Esophagus (tissue), 2 donors: ENCODE measurements at regions not wholly inside any gene's neighbourhood (a gene's known extent, or its start where the extent isn't known, plus 50 kb on each side); places are given as distances from the start of the nearest gene placed in this dataset.

Experiments
- H3K27ac ChIP-seq, 2 donors: one replicate each; pipeline ENCODE4 v1.5.1; 2013; ENCODE audit warnings: low read depth in 2 of 2, mild to moderate bottlenecking in 2 of 2, inconsistent platforms in 1 of 2, low read length in 1 of 2, moderate library complexity in 1 of 2
- H3K27me3 ChIP-seq, 2 donors: one replicate each; pipeline ENCODE4 v1.6.1; 2013; ENCODE audit warnings: low read length in 2 of 2, control low read depth in 1 of 2, mild to moderate bottlenecking in 1 of 2; ENCODE audit not compliant: insufficient read depth in 2 of 2, control insufficient read depth in 1 of 2
- H3K36me3 ChIP-seq, 2 donors: one replicate each; pipeline ENCODE4 v1.6.1; 2013; ENCODE audit warnings: low read length in 1 of 2; ENCODE audit not compliant: control insufficient read depth in 2 of 2, insufficient read depth in 2 of 2
- H3K4me1 ChIP-seq, 2 donors: one replicate each; pipeline ENCODE4 v1.6.1; 2013; ENCODE audit warnings: low read length in 1 of 2; ENCODE audit not compliant: control insufficient read depth in 2 of 2, insufficient read depth in 2 of 2
- H3K4me3 ChIP-seq, 2 donors: one replicate each; pipeline ENCODE4 v1.5.1; 2013; ENCODE audit warnings: low read length in 2 of 2, mild to moderate bottlenecking in 2 of 2, low read depth in 1 of 2, moderate library complexity in 1 of 2
- H3K9me3 ChIP-seq, 2 donors: one replicate each; pipeline ENCODE4 v1.6.1; 2013; ENCODE audit warnings: mild to moderate bottlenecking in 2 of 2, low read depth in 1 of 2, low read length in 1 of 2, moderate library complexity in 1 of 2; ENCODE audit not compliant: control insufficient read depth in 2 of 2, insufficient read depth in 1 of 2
- WGBS, 2 donors: extraction: QIAGEN DNeasy Blood & Tissue Kit; methylation state at CpG; one replicate each; pipeline ENCODE4 v1.1.7; 2013; 5-methylcytosine and 5-hydroxymethylcytosine counted together
- donor health status: healthy with polysubstance abuse.
- donor health status: Bipolar disorder and iron deficiency.

GRCh38 chr1:238323490-238323889, 432.8 kb upstream of the ZP4 start:
- no peak overlapping the region for H3K27ac ChIP-seq
- no peaks in the 10 kb centered on the region for H3K27me3 ChIP-seq
- H3K4me1 ChIP-seq = no peaks in the 10 kb centered on the region
- no peak overlapping the region for H3K4me3 ChIP-seq
- no peaks in the 10 kb centered on the region for H3K9me3 ChIP-seq
- H3K36me3 ChIP-seq = no peaks in the 10 kb centered on the region
- 75 to 88% methylated on average over 3 of the region's 3 CpGs for WGBS, 2 donors

- H3K4me1 ChIP-seq = no peaks in the 10 kb centered on the region
- 51 to 58% methylated on average over 5 of the region's 5 CpGs for WGBS, 2 donors
These were observed 429.2 kb upstream of the ZP4 start for GRCh38 chr1:238319957-238320356.

GRCh38 chr1:238318294-238319110, 427.8 kb upstream of the ZP4 start:
- 72 to 77% methylated on average over 4 of the region's 4 CpGs for WGBS, 2 donors
- Histone ChIP-seq H3K27me3 (no peaks in the 10 kb centered on the region), H3K9me3 (no peaks in the 10 kb centered on the region), H3K4me1 (no peaks in the 10 kb centered on the region), H3K36me3 (no peaks in the 10 kb centered on the region), H3K27ac (no peak overlapping the region), H3K4me3 (no peak overlapping the region)

More at GRCh38 chr1:238319957-238320356, 429.2 kb upstream of the ZP4 start:
- Histone ChIP-seq H3K4me3 (no peak overlapping the region), H3K27ac (no peak overlapping the region), H3K27me3 (no peaks in the 10 kb centered on the region), H3K9me3 (no peaks in the 10 kb centered on the region), H3K36me3 (no peaks in the 10 kb centered on the region)

- H3K27me3 ChIP-seq = no peaks in the 10 kb centered on the region
- no peaks in the 10 kb centered on the region for H3K4me1 ChIP-seq
- H3K4me3 ChIP-seq = no peak overlapping the region
- no peaks in the 10 kb centered on the region for H3K9me3 ChIP-seq
- no peaks in the 10 kb centered on the region for H3K36me3 ChIP-seq
- WGBS, 2 donors = 76 to 87% methylated on average over 1 of the region's 1 CpG
- no peak overlapping the region for H3K27ac ChIP-seq
These were observed 422.2 kb upstream of the ZP4 start for GRCh38 chr1:238312969-238313368.

GRCh38 chr1:238306411-238306810, 415.7 kb upstream of the ZP4 start:
- H3K4me1 ChIP-seq = no peaks in the 10 kb centered on the region
- no peak overlapping the region for H3K27ac ChIP-seq
- no peak overlapping the region for H3K4me3 ChIP-seq
- 70 to 72% methylated on average over 1 of the region's 1 CpG for WGBS, 2 donors
- no peaks in the 10 kb centered on the region for H3K36me3 ChIP-seq
- no peaks in the 10 kb centered on the region for H3K9me3 ChIP-seq
- no peaks in the 10 kb centered on the region for H3K27me3 ChIP-seq

- Histone ChIP-seq H3K36me3 (no peaks in the 10 kb centered on the region), H3K27me3 (no peaks in the 10 kb centered on the region), H3K9me3 (no peaks in the 10 kb centered on the region), H3K27ac (no peak overlapping the region), H3K4me1 (no peaks in the 10 kb centered on the region), H3K4me3 (no peak overlapping the region)
These were observed 411.9 kb upstream of the ZP4 start for GRCh38 chr1:238302646-238303045.

- Histone ChIP-seq H3K9me3 (no peaks in the 10 kb centered on the region), H3K4me3 (no peak overlapping the region), H3K27me3 (no peaks in the 10 kb centered on the region), H3K27ac (no peak overlapping the region), H3K36me3 (no peaks in the 10 kb centered on the region), H3K4me1 (no peaks in the 10 kb centered on the region)
- WGBS, 2 donors = 82 to 92% methylated on average over 7 of the region's 7 CpGs
These were observed 405.6 kb upstream of the ZP4 start for GRCh38 chr1:238296371-238296770.

GRCh38 chr1:238293075-238293474, 402.4 kb upstream of the ZP4 start:
- no peaks in the 10 kb centered on the region for H3K4me1 ChIP-seq
- H3K4me3 ChIP-seq = no peak overlapping the region
- H3K36me3 ChIP-seq = no peaks in the 10 kb centered on the region
- WGBS, 2 donors = 87 to 89% methylated on average over 3 of the region's 3 CpGs
- no peaks in the 10 kb centered on the region for H3K9me3 ChIP-seq
- no peaks in the 10 kb centered on the region for H3K27me3 ChIP-seq
- no peak overlapping the region for H3K27ac ChIP-seq

- WGBS, 2 donors = 67 to 86% methylated on average over 1 of the region's 1 CpG
- no peaks in the 10 kb centered on the region for H3K4me1 ChIP-seq
- no peaks in the 10 kb centered on the region for H3K36me3 ChIP-seq
- no peak overlapping the region for H3K4me3 ChIP-seq
- H3K27me3 ChIP-seq = no peaks in the 10 kb centered on the region
- H3K27ac ChIP-seq = no peak overlapping the region
- H3K9me3 ChIP-seq = no peaks in the 10 kb centered on the region
These were observed 390.7 kb upstream of the ZP4 start for GRCh38 chr1:238281418-238281817.

- H3K4me3 ChIP-seq = no peak overlapping the region
- no peaks in the 10 kb centered on the region for H3K4me1 ChIP-seq
- no peak overlapping the region for H3K27ac ChIP-seq
- H3K27me3 ChIP-seq = no peaks in the 10 kb centered on the region
- no peaks in the 10 kb centered on the region for H3K36me3 ChIP-seq
- peaks cover 0 to 3% of the 10 kb centered on the region in 2 donors for H3K9me3 ChIP-seq
- 78 to 81% methylated on average over 3 of the region's 3 CpGs for WGBS, 2 donors
These were observed 389.1 kb upstream of the ZP4 start for GRCh38 chr1:238279694-238280380.
